OCI-LY7 (cell line): ENCODE measurements at regions not wholly inside any gene's neighbourhood (a gene's known extent, or its start where the extent isn't known, plus 50 kb on each side); places are given as distances from the start of the nearest gene placed in this dataset.
A peak's percentile ranks its signal among the peaks of the same experiment; 100 is the strongest.

ENCODE experiments used
- BruUV-seq: library from RNA; stranded (reverse); fragments of 400-500 nt; replicated peaks from 2 replicates; lab custom pipeline; 2021; lab: Mats Ljungman, UMichigan
- CTCF ChIA-PET: fragments of 300-600 bp; sonication (Branson Sonifier 250); formaldehyde crosslinking; loops from one replicate; lab custom pipeline; 2022; ENCODE audit warnings: antibody characterized with exemption; ENCODE audit not compliant: unreplicated experiment; lab: Charles Lee
- POLR2A ChIA-PET: fragments of 300-600 bp; sonication (Branson Sonifier 250); formaldehyde crosslinking; loops from one replicate; lab custom pipeline; 2022; ENCODE audit warnings: antibody characterized with exemption; lab: Charles Lee
- DNase-seq: peaks from one replicate; pipeline ENCODE4 v3.0.0-alpha.2; 2015; ENCODE audit warnings: low spot score
- H2AFZ ChIP-seq: fragments of 200-600 bp; sonication (generic), shearing (Covaris generic); 2 replicates; pipeline ENCODE4 v1.6.1; 2014; ENCODE audit warnings: mild to moderate bottlenecking, antibody characterized with exemption, low read length, moderate library complexity
- H3K27ac ChIP-seq: fragments of 200-600 bp; sonication (generic); 2 replicates; pipeline ENCODE4 v1.5.1; 2014; ENCODE audit warnings: mixed run types, low read depth, mild to moderate bottlenecking, moderate library complexity, low read length, inconsistent platforms; ENCODE audit not compliant: poor library complexity, severe bottlenecking
- H3K36me3 ChIP-seq: fragments of 200-600 bp; sonication (generic); 2 replicates; pipeline ENCODE4 v1.6.1; 2014; ENCODE audit warnings: mild to moderate bottlenecking, antibody characterized with exemption, low read length, moderate library complexity, mixed read lengths; ENCODE audit not compliant: insufficient read depth
- H3K4me1 ChIP-seq: fragments of 200-600 bp; sonication (generic); 2 replicates; pipeline ENCODE4 v1.5.1; 2014; ENCODE audit warnings: mild to moderate bottlenecking, low read length; ENCODE audit not compliant: insufficient read depth, poor library complexity, severe bottlenecking
- H3K4me2 ChIP-seq: fragments of 200-600 bp; sonication (generic); 2 replicates; pipeline ENCODE4 v1.6.1; 2014; ENCODE audit warnings: mild to moderate bottlenecking, low read length
- H3K4me3 ChIP-seq: fragments of 200-600 bp; sonication (generic); 2 replicates; pipeline ENCODE4 v1.5.1; 2014; ENCODE audit warnings: mild to moderate bottlenecking, low read depth, low read length; ENCODE audit not compliant: poor library complexity, severe bottlenecking
- H3K79me2 ChIP-seq: fragments of 200-600 bp; sonication (generic); 2 replicates; pipeline ENCODE4 v1.6.1; 2016; ENCODE audit warnings: low read depth, mild to moderate bottlenecking, low read length, moderate library complexity, mixed read lengths; ENCODE audit not compliant: insufficient read depth
- H3K9me2 ChIP-seq: fragments of 200-600 bp; sonication (generic); 2 replicates; pipeline ENCODE4 v1.6.1; 2016; ENCODE audit warnings: mild to moderate bottlenecking, low read length, mixed read lengths; ENCODE audit not compliant: insufficient read depth
- H3K9me3 ChIP-seq: fragments of 200-600 bp; sonication (generic); 2 replicates; pipeline ENCODE4 v1.6.1; 2014; ENCODE audit warnings: mild to moderate bottlenecking, mixed run types, low read length, mixed read lengths
- H4K20me1 ChIP-seq: fragments of 200-600 bp; sonication (generic); 2 replicates; pipeline ENCODE4 v1.6.1; 2014; ENCODE audit warnings: mild to moderate bottlenecking, antibody characterized with exemption, low read length, moderate library complexity, mixed read lengths; ENCODE audit not compliant: insufficient read depth
- EZH2phosphoT487 ChIP-seq: fragments of 200-600 bp; sonication (generic); IDR thresholded peaks from 2 replicates; pipeline ENCODE4 v1.6.1; 2018; ENCODE audit warnings: low read depth, borderline replicate concordance, mild to moderate bottlenecking, mixed run types, antibody characterized with exemption, low read length, moderate library complexity, mixed read lengths
- intact Hi-C: fragments of 100-400 bp; cut with micrococcal nuclease; formaldehyde crosslinking; loops from one replicate; pipeline ENCODE4 v1.10.0; 2022; ENCODE audit not compliant: unreplicated experiment
- TF ChIP-seq, protein P1 (sequence below): fragments of 200-600 bp; sonication (generic); conservative IDR thresholded peaks from 2 replicates; pipeline ENCODE4 v1.5.1; 2014; ENCODE audit warnings: mild to moderate bottlenecking, antibody characterized with exemption, low read length, moderate library complexity, mixed read lengths

DNA sequence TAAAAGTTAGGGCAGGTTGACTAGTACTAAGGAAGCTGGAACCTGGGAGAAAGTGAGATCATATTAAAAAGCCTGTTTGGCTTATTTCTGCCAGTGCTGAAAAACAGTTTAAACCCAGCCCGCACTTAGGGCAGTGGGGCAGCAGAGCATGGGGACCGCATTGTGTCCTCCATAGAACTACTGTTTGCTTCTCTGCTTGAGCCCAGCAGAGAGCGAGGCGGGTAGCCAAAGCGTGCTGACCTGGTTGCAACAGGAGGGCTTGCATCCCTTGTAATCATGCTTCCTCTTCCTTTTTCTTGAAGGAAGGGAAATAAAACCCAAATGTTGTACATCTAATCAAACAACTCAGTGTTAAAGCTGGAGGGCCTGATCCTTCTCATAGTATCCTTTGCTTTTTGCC is 82.5 kb upstream of the HOXC13 start:
- Histone ChIP-seq H3K4me1 (no peaks in the 10 kb centered on the region), H3K4me3 (no peak overlapping the region), H3K9me3 (no peaks in the 10 kb centered on the region), H3K79me2 (no peaks in the 10 kb centered on the region), H3K27ac (no peak overlapping the region), H3K36me3 (no peaks in the 10 kb centered on the region), H2AFZ (no peak overlapping the region), H4K20me1 (no peaks in the 10 kb centered on the region), H3K9me2 (no peaks in the 10 kb centered on the region), H3K4me2 (no peak overlapping the region)
- BruUV-seq = no TSS peak
- intact Hi-C loops = no loop called here
- no peak for DNase-seq
- CTCF ChIA-PET = no interaction called here
- no peak for TF ChIP-seq EZH2phosphoT487
- TF ChIP-seq, protein P1, sequence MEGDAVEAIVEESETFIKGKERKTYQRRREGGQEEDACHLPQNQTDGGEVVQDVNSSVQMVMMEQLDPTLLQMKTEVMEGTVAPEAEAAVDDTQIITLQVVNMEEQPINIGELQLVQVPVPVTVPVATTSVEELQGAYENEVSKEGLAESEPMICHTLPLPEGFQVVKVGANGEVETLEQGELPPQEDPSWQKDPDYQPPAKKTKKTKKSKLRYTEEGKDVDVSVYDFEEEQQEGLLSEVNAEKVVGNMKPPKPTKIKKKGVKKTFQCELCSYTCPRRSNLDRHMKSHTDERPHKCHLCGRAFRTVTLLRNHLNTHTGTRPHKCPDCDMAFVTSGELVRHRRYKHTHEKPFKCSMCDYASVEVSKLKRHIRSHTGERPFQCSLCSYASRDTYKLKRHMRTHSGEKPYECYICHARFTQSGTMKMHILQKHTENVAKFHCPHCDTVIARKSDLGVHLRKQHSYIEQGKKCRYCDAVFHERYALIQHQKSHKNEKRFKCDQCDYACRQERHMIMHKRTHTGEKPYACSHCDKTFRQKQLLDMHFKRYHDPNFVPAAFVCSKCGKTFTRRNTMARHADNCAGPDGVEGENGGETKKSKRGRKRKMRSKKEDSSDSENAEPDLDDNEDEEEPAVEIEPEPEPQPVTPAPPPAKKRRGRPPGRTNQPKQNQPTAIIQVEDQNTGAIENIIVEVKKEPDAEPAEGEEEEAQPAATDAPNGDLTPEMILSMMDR = no peak
- POLR2A ChIA-PET = no interaction called here

DNA sequence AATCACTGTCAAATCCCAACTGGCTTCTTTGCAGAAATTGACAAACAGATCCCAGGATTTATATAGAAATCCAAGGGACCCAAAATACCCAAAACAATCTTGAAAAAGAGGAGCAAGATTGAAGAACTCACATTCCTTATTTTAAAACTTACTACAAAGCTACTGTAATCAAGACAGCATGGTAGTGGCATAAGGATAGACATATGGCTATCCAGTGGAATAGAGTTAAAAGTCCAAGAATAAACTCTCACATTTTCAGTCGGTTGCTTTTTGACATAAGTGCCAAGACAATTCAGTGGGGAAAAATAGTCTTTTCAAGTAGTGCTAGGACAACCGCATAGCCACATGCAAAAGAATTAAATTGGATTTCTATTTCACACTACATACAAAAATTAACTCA is 81.0 kb upstream of the HOXC13 start:
- intact Hi-C loops = no loop called here
- no peak overlapping the region for H3K27ac ChIP-seq
- H3K4me2 ChIP-seq = no peak overlapping the region
- no peaks in the 10 kb centered on the region for H3K79me2 ChIP-seq
- H3K4me1 ChIP-seq = no peaks in the 10 kb centered on the region
- POLR2A ChIA-PET = no interaction called here
- CTCF ChIA-PET = no interaction called here
- H3K9me2 ChIP-seq = no peaks in the 10 kb centered on the region
- no peak for DNase-seq
- TF ChIP-seq, protein P1 = no peak
- TF ChIP-seq EZH2phosphoT487 = no peak
- H3K4me3 ChIP-seq = no peak overlapping the region
- H3K9me3 ChIP-seq = no peaks in the 10 kb centered on the region
- no peaks in the 10 kb centered on the region for H3K36me3 ChIP-seq
- no peak overlapping the region for H2AFZ ChIP-seq
- TSS peak; percentile 34 for BruUV-seq
- H4K20me1 ChIP-seq = no peaks in the 10 kb centered on the region

DNA sequence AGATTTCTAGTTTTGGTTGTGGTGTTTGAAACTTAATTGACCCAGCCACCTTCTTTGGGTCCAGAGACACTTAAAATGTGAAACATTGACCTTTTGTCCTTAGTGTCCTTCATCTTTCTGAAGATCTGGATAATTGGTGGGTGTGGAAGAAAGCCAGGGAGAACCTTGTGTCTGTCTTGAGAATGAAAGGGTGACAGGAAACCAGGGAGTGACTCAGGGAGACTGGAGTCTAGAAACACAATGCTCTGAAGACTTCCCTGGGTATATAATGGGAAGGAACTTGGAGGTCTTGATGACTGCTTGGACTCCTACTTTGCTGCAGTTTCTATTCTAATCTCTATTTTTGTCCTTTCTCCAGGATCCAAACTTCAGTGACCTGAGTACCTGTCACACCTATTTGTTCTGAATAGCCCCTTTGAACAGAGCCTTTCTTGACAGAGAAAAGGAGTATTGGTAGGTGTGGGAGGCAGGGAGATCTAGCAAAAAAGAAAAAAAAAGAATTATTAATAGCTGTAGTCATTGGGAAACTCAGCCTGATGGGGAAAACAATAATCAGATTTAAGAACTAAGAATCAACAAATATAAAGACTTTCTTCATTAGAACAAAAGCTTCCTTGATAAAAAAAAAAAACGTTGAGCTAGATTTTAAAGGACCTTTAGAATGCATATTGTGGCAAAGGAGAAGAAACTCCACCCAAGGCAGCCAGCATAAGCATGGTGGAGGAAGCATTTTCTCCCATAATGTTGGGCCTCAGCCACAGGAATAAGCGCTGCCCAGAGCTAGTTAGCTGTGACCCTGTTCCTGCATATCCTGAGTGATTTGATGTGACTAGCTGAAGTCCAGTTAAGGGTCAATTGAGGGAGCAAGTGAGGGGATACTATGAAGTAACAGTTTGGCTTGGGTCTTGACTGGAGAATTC is 77.9 kb upstream of the HOXC13 start:
- Histone ChIP-seq H3K9me3 (no peaks in the 10 kb centered on the region), H4K20me1 (no peaks in the 10 kb centered on the region), H3K9me2 (no peaks in the 10 kb centered on the region), H3K79me2 (no peaks in the 10 kb centered on the region), H3K36me3 (no peaks in the 10 kb centered on the region), H3K4me2 (no peak overlapping the region), H3K27ac (no peak overlapping the region), H3K4me1 (no peaks in the 10 kb centered on the region), H3K4me3 (no peak overlapping the region), H2AFZ (no peak overlapping the region)
- ChIA-PET POLR2A (interaction anchor here (0.5 kb wide), 1 partner anchor 257 kb away, joined by 4 read pairs; no protein-coding TSS in a partner anchor), CTCF (no interaction called here)
- intact Hi-C loops = no loop called here
- no peak for DNase-seq
- TF ChIP-seq EZH2phosphoT487 = no peak
- TF ChIP-seq, protein P1 = no peak
- BruUV-seq = no TSS peak
